Thyroid gland (tissue), 4 donors: ENCODE measurements at regions not wholly inside any gene's neighbourhood (a gene's known extent, or its start where the extent isn't known, plus 50 kb on each side); places are given as distances from the start of the nearest gene placed in this dataset.
A peak's percentile ranks its signal among the peaks of the same experiment; 100 is the strongest.

ENCODE experiments used
- DNase-seq, 2 donors: peaks; one replicate each; pipeline ENCODE4 v3.0.0-alpha.2; 2019
- H3K27ac ChIP-seq, 3 donors: fragments of 200-600 bp; sonication (generic); 1 replicate in 2 of 3; 2 replicates in 1 of 3; pipeline ENCODE4 v1.5.1; 2016 to 2019; ENCODE audit warnings: mild to moderate bottlenecking in 1 of 3, moderate library complexity in 1 of 3
- H3K27me3 ChIP-seq: fragments of 200-600 bp; sonication (generic); one replicate; pipeline ENCODE4 v1.5.1; 2019
- H3K36me3 ChIP-seq, 2 donors: fragments of 200-600 bp; sonication (generic); one replicate each; pipeline ENCODE4 v1.5.1; 2016 to 2019
- H3K4me1 ChIP-seq, 2 donors: fragments of 200-600 bp; sonication (generic); one replicate each; pipeline ENCODE4 v1.5.1; 2017 to 2019
- H3K4me3 ChIP-seq, 3 donors: fragments of 200-600 bp; sonication (generic); replicated peaks in 1 of 3; 1 replicate in 2 of 3; 2 replicates in 1 of 3; pipeline ENCODE4 v1.5.1; 2016; ENCODE audit warnings: mild to moderate bottlenecking in 1 of 3
- H3K9me3 ChIP-seq: fragments of 200-600 bp; sonication (generic); one replicate; pipeline ENCODE4 v1.5.1; 2017
- CTCF ChIP-seq, 6 experiments: fragments of 200-600 bp in 3 of 6; fragments of 450-650 bp in 3 of 6; sonication (generic) in 3 of 6; IDR thresholded peaks; one replicate each; pipeline ENCODE4 v1.5.1; 2016 to 2019; ENCODE audit warnings: antibody characterized with exemption in 6 of 6, mild to moderate bottlenecking in 2 of 6, inconsistent platforms in 1 of 6, moderate library complexity in 1 of 6
- POLR2A ChIP-seq, 2 donors: fragments of 450-650 bp; IDR thresholded peaks; one replicate each; pipeline ENCODE4 v1.6.1; 2017; ENCODE audit warnings: antibody characterized with exemption in 2 of 2, mild to moderate bottlenecking in 2 of 2, moderate library complexity in 1 of 2
- WGBS, 2 donors: methylation state at CpG; one replicate each; pipeline ENCODE4 v1.1.5; 2017; 5-methylcytosine and 5-hydroxymethylcytosine counted together
- intact Hi-C: fragments of 100-400 bp; cut with DNase I; formaldehyde crosslinking; loops from one replicate; pipeline ENCODE4 v1.15.1; 2023

- no peak overlapping the region for H3K4me3 ChIP-seq
- H3K27me3 ChIP-seq = no peaks in the 10 kb centered on the region
- no peak for DNase-seq
- H3K4me1 ChIP-seq = no peaks in the 10 kb centered on the region
- intact Hi-C loops = loop anchor here (10.0 kb wide), 1 partner anchor 350 kb away; no protein-coding TSS in a partner anchor
- H3K27ac ChIP-seq = no peak overlapping the region
- H3K9me3 ChIP-seq = no peaks in the 10 kb centered on the region
- TF ChIP-seq POLR2A (IDR thresholded peaks at IDR 0.05) (no peak), CTCF (IDR thresholded peaks at IDR 0.05) (peak in 4 of 6 experiments; percentile 16 to 60 (median 54))
- 9 to 17% methylated on average over 2 of the region's 2 CpGs for WGBS, 2 donors
- no peaks in the 10 kb centered on the region for H3K36me3 ChIP-seq
Observed at GRCh38 chr7:118104812-118105441, 79.0 kb upstream of the LSM8 start.

GRCh38 chr7:118109607-118110006 is 74.4 kb upstream of the LSM8 start:
- 86 to 93% methylated on average over 2 of the region's 2 CpGs for WGBS, 2 donors
- no peak for DNase-seq
- intact Hi-C loops = loop anchor here (10.0 kb wide), 1 partner anchor 355 kb away; no protein-coding TSS in a partner anchor

GRCh38 chr7:118110178-118110925 is 73.6 kb upstream of the LSM8 start:
- Histone ChIP-seq H3K4me1 (no peaks in the 10 kb centered on the region), H3K36me3 (no peaks in the 10 kb centered on the region), H3K27ac (no peak overlapping the region), H3K4me3 (no peak overlapping the region), H3K9me3 (no peaks in the 10 kb centered on the region), H3K27me3 (no peaks in the 10 kb centered on the region)
- no peak for DNase-seq
- intact Hi-C loops = no loop called here
- 96 to 98% methylated on average over 2 of the region's 2 CpGs for WGBS, 2 donors
- TF ChIP-seq POLR2A (IDR thresholded peaks at IDR 0.05) (no peak), CTCF (IDR thresholded peaks at IDR 0.05) (no peak)

More at GRCh38 chr7:118109607-118110006, 74.4 kb upstream of the LSM8 start:
- TF ChIP-seq CTCF (IDR thresholded peaks at IDR 0.05) (no peak), POLR2A (IDR thresholded peaks at IDR 0.05) (no peak)
- no peaks in the 10 kb centered on the region for H3K36me3 ChIP-seq
- H3K9me3 ChIP-seq = no peaks in the 10 kb centered on the region
- no peaks in the 10 kb centered on the region for H3K4me1 ChIP-seq
- H3K27ac ChIP-seq = no peak overlapping the region
- H3K27me3 ChIP-seq = no peaks in the 10 kb centered on the region
- no peak overlapping the region for H3K4me3 ChIP-seq

- Histone ChIP-seq H3K27me3 (no peaks in the 10 kb centered on the region), H3K4me1 (no peaks in the 10 kb centered on the region), H3K36me3 (no peaks in the 10 kb centered on the region), H3K9me3 (no peaks in the 10 kb centered on the region), H3K27ac (no peak overlapping the region), H3K4me3 (no peak overlapping the region)
- intact Hi-C loops = no loop called here
- no peak for TF ChIP-seq CTCF (IDR thresholded peaks at IDR 0.05)
- no peak for TF ChIP-seq POLR2A (IDR thresholded peaks at IDR 0.05)
- 80 to 93% methylated on average over 2 of the region's 2 CpGs for WGBS, 2 donors
- DNase-seq = no peak
Observed at GRCh38 chr7:118111347-118111746, 72.6 kb upstream of the LSM8 start.

GRCh38 chr7:118114175-118114574 is 69.8 kb upstream of the LSM8 start:
- TF ChIP-seq CTCF (IDR thresholded peaks at IDR 0.05) (no peak), POLR2A (IDR thresholded peaks at IDR 0.05) (no peak)
- H3K4me3 ChIP-seq = no peak overlapping the region
- DNase-seq = no peak
- H3K27ac ChIP-seq = no peak overlapping the region
- no peaks in the 10 kb centered on the region for H3K27me3 ChIP-seq
- no peaks in the 10 kb centered on the region for H3K36me3 ChIP-seq
- H3K9me3 ChIP-seq = no peaks in the 10 kb centered on the region
- 88 to 89% methylated on average over 10 of the region's 10 CpGs for WGBS, 2 donors
- intact Hi-C loops = no loop called here
- no peaks in the 10 kb centered on the region for H3K4me1 ChIP-seq
